ENCODE measurements at regions not wholly inside any gene's neighbourhood (a gene's known extent, or its start where the extent isn't known, plus 50 kb on each side); places are given as distances from the start of the nearest gene placed in this dataset.

- no peaks in the 10 kb centered on the region for H3F3A ChIP-seq (ENCODE audit: insufficient read depth, low read length)
- H2AFZ ChIP-seq (ENCODE audit: low read length), result no peak overlapping the region
- no peaks in the 10 kb centered on the region for H3K9me2 ChIP-seq (ENCODE audit: low read depth, low read length)
- no peak overlapping the region for H3K27ac ChIP-seq (ENCODE audit: low read depth, low read length, poor library complexity, severe bottlenecking)
- H3K36me3 ChIP-seq (ENCODE audit: insufficient read depth, low read length), result no peaks in the 10 kb centered on the region
- H3K9ac ChIP-seq (ENCODE audit: low read length), result no peak overlapping the region
- no peaks in the 10 kb centered on the region for H4K20me1 ChIP-seq (ENCODE audit: insufficient read depth, low read length)
- H3K4me3 ChIP-seq (ENCODE audit: low read depth, low read length, poor library complexity, severe bottlenecking), result no peak overlapping the region
- TF ChIP-seq CTCF (IDR thresholded peaks at IDR 0.05; ENCODE audit: low read length) (no peak), EZH2 (IDR thresholded peaks at IDR 0.05; ENCODE audit: borderline replicate concordance, low read length) (no peak)
- H3K4me1 ChIP-seq (ENCODE audit: insufficient read depth, low read length, severe bottlenecking), result no peaks in the 10 kb centered on the region
- no peaks in the 10 kb centered on the region for H3K9me3 ChIP-seq (ENCODE audit: low read length)
- no peak overlapping the region for H3K4me2 ChIP-seq (ENCODE audit: low read length)
- no peaks in the 10 kb centered on the region for H3K27me3 ChIP-seq (ENCODE audit: insufficient read depth, low read length)
- H3K79me2 ChIP-seq (ENCODE audit: insufficient read depth, low read length), result no peaks in the 10 kb centered on the region
These were observed 73.1 kb downstream of the MYCN start for GRCh38 chr2:16013359-16013911.

GRCh38 chr2:16012626-16013358 is 72.4 kb downstream of the MYCN start:
- Histone ChIP-seq H2AFZ (ENCODE audit: low read length) (no peak overlapping the region), H4K20me1 (ENCODE audit: insufficient read depth, low read length) (no peaks in the 10 kb centered on the region), H3F3A (ENCODE audit: insufficient read depth, low read length) (no peaks in the 10 kb centered on the region), H3K4me2 (ENCODE audit: low read length) (no peak overlapping the region), H3K79me2 (ENCODE audit: insufficient read depth, low read length) (no peaks in the 10 kb centered on the region), H3K27me3 (ENCODE audit: insufficient read depth, low read length) (no peaks in the 10 kb centered on the region), H3K4me1 (ENCODE audit: insufficient read depth, low read length, severe bottlenecking) (no peaks in the 10 kb centered on the region), H3K27ac (ENCODE audit: low read depth, low read length, poor library complexity, severe bottlenecking) (no peak overlapping the region), H3K36me3 (ENCODE audit: insufficient read depth, low read length) (no peaks in the 10 kb centered on the region), H3K9ac (ENCODE audit: low read length) (no peak overlapping the region), H3K4me3 (ENCODE audit: low read depth, low read length, poor library complexity, severe bottlenecking) (no peak overlapping the region), H3K9me2 (ENCODE audit: low read depth, low read length) (no peaks in the 10 kb centered on the region), H3K9me3 (ENCODE audit: low read length) (no peaks in the 10 kb centered on the region)
- no peak for TF ChIP-seq EZH2 (IDR thresholded peaks at IDR 0.05; ENCODE audit: borderline replicate concordance, low read length)
- no peak for TF ChIP-seq CTCF (IDR thresholded peaks at IDR 0.05; ENCODE audit: low read length)

GRCh38 chr2:16012029-16012596 is 71.8 kb downstream of the MYCN start:
- H2AFZ ChIP-seq (ENCODE audit: low read length), result no peak overlapping the region
- no peak overlapping the region for H3K4me3 ChIP-seq (ENCODE audit: low read depth, low read length, poor library complexity, severe bottlenecking)
- H3K79me2 ChIP-seq (ENCODE audit: insufficient read depth, low read length), result no peaks in the 10 kb centered on the region
- no peaks in the 10 kb centered on the region for H3K27me3 ChIP-seq (ENCODE audit: insufficient read depth, low read length)
- TF ChIP-seq CTCF (IDR thresholded peaks at IDR 0.05; ENCODE audit: low read length), result no peak
- no peak for TF ChIP-seq EZH2 (IDR thresholded peaks at IDR 0.05; ENCODE audit: borderline replicate concordance, low read length)
- H3K9me2 ChIP-seq (ENCODE audit: low read depth, low read length), result no peaks in the 10 kb centered on the region
- H3K36me3 ChIP-seq (ENCODE audit: insufficient read depth, low read length), result no peaks in the 10 kb centered on the region
- no peak overlapping the region for H3K27ac ChIP-seq (ENCODE audit: low read depth, low read length, poor library complexity, severe bottlenecking)
- H3K9ac ChIP-seq (ENCODE audit: low read length), result no peak overlapping the region
- no peak overlapping the region for H3K4me2 ChIP-seq (ENCODE audit: low read length)
- H3K4me1 ChIP-seq (ENCODE audit: insufficient read depth, low read length, severe bottlenecking), result no peaks in the 10 kb centered on the region
- no peaks in the 10 kb centered on the region for H3F3A ChIP-seq (ENCODE audit: insufficient read depth, low read length)
- no peaks in the 10 kb centered on the region for H4K20me1 ChIP-seq (ENCODE audit: insufficient read depth, low read length)
- no peaks in the 10 kb centered on the region for H3K9me3 ChIP-seq (ENCODE audit: low read length)
